Suppressor macrophage treated with lipopolysaccharide for 1 hour (primary cell): ENCODE measurements at regions not wholly inside any gene's neighbourhood (a gene's known extent, or its start where the extent isn't known, plus 50 kb on each side); places are given as distances from the start of the nearest gene placed in this dataset.
A peak's percentile ranks its signal among the peaks of the same experiment; 100 is the strongest.

Experiments
- DNase-seq, 3 donors: peaks; one replicate each; pipeline ENCODE4 v3.0.0-alpha.2; 2020 to 2022

DNA sequence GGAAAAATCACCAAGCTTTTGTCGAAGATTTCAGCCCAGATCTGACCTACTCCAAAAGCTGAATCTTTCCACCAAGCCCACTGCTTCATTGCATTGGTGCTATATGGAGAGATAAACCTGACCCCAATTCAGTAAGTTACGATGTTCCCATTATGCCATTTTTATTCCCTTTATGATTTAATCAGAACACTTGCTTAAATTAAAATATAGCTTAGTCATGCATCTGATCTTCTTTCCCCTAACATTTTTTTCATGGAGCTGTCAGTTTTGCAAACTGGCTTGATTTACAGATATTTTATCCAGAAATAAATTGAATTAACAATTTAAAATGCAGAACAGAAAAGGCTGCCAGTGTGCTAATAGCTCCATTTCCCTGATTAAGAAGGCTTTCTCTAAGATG lies 503.5 kb upstream of the C1orf87 start:
- no peak for DNase-seq

DNA sequence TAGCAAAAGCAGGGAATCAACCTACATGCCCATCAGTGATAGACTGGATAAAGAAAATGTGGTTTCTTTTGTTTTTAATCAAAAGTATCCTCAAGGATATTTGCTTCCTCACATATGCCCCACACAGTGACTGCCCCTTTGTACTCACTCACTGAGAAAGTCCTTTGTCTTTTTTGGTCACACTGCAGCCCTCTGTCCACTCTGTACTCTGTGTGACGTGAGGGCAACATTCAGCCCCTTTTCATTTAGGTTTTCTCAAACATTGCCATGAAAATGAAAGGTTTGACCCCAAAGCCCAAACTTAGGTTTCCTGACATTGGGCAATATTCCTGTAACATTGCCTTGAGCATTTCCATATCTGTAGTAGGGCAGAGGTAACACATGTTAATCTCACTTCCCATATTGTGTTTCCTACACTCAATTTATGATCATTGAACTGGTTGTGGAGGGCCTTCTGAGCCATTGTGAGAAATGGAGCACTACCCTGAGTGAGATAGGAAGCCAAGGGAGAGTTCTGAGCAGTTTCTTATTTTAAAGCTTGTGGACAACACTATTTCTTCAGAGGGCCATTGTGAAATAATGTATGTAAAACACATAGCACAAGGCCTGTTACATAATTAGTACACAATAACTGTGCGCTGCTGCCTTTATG lies 501.9 kb upstream of the C1orf87 start:
- DNase-seq: peak; percentile 8 to 44 (median 37)

DNA sequence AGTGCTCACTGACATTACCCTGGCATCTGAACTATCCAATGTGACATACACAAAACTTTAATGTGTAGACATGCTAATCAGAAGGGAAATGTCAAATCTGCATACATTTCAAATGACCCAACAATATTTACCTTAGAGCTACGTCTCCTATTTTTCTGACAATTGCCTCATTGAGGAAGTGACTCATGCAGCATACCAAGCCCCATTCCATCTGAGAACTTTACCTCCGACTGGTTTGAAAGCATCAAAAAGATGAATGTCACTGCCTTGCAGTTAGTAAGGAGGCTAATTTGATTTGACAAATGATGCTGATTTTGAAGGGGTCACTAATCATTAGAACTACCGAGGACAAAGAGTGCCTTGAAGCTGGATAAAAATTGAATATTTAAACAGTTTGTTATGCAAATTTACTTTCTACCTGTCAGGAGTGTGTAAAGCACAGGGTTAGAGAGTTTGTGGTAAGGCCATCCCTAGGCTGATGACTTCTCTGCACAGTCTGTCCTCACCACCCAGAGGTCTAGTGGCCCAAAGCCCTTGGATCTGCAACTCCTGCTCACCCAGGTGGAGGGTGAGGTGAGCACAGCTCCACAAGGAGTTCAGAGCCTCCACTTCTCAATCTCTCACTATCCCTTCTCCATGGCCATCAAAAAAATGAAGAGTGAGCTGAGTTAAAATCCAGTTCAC lies 500.3 kb upstream of the C1orf87 start:
- peak in 2 of 3 donors; percentile 18 to 24 for DNase-seq

DNA sequence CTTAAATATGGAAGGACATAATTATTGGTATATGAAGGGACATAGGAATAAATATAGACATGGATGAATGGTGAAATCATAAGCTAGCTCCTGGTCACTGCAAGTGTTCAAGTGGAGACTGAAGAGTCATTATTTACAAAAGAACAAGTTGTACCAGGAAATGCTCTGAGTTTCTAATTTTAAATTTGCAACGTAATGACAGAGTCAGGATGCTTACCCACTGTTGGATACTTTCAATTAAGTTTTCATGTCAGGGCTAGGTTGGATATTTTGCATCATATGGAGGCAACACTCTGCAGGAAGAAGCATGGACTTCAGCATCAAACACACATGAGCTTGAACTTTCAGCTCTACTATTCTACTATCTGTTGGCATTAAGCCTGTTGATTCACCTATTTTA lies 499.6 kb upstream of the C1orf87 start:
- no peak for DNase-seq

GRCh38 chr1:60572378-60572777 lies 498.8 kb upstream of the C1orf87 start:
- DNase-seq: no peak

DNA sequence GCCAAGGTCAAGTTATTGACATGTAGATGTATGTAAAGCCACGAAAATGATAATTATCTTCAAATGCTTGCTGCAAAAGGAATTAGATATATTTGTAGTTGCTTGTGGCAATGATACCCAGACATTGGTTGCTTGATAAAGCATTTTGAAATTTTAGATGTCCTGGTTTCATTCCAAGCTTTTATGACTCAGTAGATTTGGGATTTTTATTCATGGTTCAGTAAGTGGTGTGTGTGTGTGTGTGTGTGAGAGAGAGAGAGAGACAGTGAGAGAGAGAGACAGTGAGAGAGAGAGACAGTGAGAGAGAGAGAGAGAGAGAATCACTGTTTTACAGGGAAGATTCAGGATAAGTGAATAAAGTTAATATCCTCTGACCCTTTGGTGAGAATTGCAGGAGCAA lies 498.2 kb upstream of the C1orf87 start:
- DNase-seq: no peak

DNA sequence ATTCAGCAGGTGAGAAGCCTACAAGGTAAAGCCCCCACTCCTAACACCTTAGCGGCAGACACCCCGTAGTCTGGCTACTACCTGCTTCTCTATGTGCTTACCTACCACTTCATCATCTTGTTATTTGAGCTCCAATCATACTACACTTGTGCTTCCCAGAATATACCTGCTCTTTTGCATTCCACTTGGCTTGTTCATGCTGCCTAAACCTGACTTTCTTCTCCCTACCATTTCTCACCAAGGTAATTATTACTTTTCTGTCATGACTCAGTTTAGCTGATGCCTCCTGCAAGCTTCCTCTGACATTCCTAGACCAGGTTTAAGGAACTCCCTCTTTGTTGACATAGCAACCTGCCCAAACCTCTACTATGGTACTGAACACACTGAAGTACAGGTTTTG lies 495.6 kb upstream of the C1orf87 start:
- no peak for DNase-seq

GRCh38 chr1:60567256-60567655 lies 493.7 kb upstream of the C1orf87 start:
- no peak for DNase-seq

DNA sequence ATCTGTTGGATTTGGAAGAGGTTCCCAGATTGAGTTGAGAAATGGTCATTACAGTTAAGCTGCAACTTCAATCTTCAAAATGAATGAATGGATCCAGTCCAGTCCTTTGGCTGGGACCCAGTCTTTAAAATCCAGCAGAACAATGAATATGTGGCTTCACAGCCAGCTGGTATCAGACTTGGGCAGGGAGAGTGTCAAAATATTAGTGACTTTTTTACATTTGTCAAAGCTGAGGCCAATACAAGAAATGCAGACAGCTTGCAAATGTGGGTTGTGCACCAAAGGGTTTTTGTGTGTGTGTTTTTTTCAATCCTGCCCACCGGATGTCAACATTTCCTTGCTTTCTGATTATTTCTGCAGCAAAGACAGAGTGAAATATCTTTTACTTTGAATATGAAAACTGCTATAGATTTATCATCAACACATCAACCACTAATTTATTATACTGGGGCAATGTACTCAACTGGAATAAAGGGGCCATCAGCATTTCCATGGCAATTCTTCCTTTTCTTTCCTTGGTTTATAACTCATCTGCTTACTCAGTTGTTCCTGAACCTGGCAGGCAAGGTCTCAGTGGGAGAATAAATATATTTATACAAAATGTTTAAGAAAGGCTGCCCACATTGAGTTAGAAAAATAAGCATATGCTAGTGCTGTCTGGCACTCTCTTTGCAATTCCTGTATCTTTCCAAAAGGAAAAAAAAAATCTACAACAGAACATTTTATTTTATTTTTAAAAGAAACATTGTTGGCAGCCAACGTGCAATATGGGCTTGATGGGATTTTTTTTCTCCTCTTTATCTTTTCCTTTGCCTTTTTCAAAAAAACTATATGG lies 491.6 kb upstream of the C1orf87 start:
- DNase-seq: no peak

DNA sequence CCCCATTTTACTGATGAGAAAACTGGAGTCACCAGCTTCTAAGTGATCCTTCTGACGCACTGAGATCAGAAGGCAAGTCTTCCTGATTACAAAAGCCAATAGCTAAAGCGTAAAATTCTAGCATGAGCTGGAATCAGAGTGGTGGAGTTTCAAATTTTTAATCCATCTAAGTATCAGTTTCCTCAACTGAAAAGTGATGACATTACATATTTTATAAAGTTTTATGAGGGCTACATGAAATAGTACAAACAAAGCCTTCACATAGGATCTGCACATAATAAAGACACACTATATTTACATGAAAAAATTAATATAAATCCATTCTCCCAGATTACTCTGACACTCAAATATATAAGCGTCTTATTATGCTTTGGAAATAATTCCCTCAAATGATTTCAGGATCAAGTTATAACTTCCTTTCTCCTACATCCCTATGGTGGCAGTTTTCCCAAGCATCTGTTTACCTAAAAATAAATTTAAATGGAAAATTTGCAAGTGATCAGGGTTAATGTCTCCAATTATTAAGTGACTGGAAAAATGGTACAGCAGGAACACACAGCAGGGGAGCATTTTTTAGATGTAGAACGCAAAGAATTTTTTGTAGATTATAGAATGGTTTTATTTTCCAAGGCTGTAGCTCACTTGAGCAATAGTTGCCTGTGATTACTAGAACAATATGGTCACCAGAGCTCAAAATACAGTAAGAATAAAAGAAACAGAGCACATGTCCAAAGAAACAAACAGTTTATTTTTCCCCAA lies 490.4 kb upstream of the C1orf87 start:
- no peak for DNase-seq

GRCh38 chr1:60562740-60563139 lies 489.2 kb upstream of the C1orf87 start:
- DNase-seq: no peak

DNA sequence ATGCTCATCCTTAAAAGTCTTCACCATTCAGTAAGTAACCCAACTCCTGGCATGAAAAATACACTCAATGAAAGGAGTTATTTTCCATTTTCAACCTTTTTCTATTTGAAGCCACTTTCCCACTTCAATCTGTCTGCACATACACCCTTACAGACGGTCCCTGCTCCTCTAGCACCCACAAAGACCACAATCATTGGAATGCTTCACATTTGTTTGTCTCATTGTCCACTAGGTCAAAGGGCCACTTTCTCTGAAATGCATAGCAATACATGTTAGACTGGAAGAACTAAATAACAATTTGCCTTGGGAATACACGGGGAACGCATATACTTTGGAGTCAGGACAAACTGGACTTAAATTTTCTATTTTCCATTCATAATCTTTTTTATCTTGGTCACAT lies 487.1 kb upstream of the C1orf87 start:
- DNase-seq: no peak

GRCh38 chr1:60558236-60558635 lies 484.7 kb upstream of the C1orf87 start:
- DNase-seq: no peak

DNA sequence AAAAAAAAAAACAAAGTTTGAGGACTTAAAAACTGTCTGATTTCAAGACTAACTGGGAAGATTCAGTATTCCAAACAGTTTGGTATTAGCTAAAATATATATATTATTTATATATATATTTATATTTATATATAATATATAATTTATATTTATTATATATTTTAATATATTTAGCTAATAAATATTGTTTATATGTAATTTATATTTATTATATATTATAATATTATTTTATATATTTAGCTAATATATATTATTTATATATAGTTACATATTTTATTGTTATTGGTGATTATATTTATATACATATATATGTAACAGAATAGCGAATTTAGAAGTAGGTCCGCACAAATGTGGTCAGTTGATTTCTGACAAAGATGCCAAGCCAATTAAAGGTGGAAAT lies 480.2 kb upstream of the C1orf87 start:
- no peak for DNase-seq

DNA sequence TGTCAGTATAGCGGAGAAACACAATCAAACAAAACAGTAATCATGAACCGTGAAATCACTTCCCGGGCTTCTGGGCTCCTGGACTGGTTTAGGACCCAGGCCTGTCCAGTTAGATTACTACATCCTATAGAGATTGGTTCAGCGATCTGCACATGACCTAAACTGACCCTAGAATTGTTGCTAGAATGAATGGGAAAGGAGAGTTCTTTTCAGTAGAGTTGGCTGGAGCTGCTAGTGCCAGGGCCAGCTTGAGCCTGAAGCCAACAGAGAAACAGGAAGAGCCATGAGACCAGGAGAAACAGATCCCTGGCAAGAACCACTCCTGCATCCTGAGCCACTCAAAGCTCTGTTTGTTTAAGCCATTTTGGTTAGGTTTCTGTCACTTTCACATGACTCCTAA lies 474.3 kb upstream of the C1orf87 start:
- DNase-seq: no peak

GRCh38 chr1:60541831-60542532 lies 468.4 kb upstream of the C1orf87 start:
- DNase-seq: no peak

- peak in 1 of 3 donors; percentile 9 for DNase-seq
Measured at GRCh38 chr1:60540141-60540540, 466.6 kb upstream of the C1orf87 start.

DNA sequence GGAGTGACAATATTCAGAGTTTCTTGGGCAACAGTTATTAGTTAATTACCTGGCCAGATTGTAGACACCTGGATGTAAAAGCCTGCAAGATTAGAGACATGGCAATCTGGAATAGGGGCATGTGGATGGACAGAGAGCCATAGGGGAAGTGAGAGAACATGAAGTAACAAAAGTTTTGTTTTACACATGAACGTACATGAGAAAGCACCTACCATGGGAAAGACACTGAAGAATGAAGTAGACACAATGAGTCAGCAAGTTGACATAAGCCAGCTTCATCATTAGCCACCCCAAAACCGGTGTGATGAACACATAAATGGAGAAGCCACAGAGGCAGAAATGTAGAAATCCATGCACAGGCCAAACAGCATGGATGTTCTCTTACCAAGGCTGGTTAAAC lies 462.1 kb upstream of the C1orf87 start:
- DNase-seq: peak; percentile 7 to 32 (median 9)

DNA sequence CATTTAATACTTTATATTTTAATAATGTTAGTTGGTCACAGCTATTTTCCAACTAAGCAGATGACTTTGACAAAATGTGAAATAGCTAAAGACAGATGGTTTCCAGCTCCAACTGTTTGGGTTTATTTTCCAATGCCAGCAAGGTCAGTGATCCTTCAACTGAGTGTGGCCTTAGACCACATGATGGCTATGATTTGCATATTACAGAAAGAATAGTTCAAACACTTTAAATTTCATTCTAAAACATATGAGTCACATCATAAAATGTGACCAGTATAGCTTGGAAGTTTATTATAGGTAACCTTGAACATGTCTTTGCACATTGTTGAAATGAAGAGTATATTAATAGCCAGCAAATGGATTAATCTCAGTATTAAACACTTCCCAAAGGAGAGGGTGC lies 454.0 kb upstream of the C1orf87 start:
- DNase-seq: no peak

DNA sequence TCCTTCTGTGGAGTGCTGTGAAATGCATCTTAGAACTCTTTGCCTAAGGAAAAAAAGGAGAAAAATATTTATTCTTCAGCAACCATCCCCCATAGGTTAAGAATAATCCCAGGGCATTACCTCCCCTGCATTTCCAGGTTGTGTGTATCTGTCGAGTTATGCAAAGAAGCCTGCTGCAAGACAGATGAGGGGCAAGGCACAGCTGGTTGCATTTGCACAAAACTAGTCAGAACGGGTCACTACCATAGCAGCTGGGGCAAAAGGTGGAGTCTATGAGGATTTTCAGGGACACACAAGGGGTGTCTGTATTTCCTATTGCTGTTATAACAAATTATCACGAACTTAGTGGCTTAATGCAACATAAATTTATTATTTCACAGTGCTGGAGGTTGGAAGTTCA lies 443.4 kb upstream of the C1orf87 start:
- DNase-seq: no peak

DNA sequence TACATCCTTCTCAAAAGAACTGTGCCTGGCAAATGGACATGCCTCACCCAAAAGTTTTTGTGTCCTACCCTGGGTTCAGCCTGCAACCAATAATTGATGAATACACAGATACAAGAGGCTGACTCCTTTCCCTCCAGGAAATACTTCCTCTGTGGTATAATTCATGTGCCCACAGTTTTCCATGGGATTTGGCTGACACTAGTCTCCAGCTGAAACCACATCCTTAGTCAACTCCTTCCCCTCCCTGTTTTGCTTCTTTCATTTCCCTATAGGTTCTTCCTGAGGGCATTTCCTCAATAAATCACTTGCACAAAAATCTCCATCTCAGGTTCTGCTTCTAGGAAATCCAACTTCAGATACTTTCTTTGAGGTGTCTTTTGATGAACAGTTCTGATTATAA lies 436.6 kb upstream of the C1orf87 start:
- DNase-seq: peak; percentile 19 to 45 (median 33)

GRCh38 chr1:60504206-60504840 lies 430.8 kb upstream of the C1orf87 start:
- DNase-seq: no peak
